ENCODE measurements at regions not wholly inside any gene's neighbourhood (a gene's known extent, or its start where the extent isn't known, plus 50 kb on each side); places are given as distances from the start of the nearest gene placed in this dataset.

- TF ChIP-seq CTCF (IDR thresholded peaks at IDR 0.05) (no peak), POLR2AphosphoS5 (IDR thresholded peaks at IDR 0.05) (no peak), POLR2A (IDR thresholded peaks at IDR 0.05) (no peak)
These were observed 103.1 kb upstream of the ID4 start for GRCh38 chr6:19734061-19734460.

Data from upper lobe of left lung (tissue), 4 donors.